ENCODE measurements at regions not wholly inside any gene's neighbourhood (a gene's known extent, or its start where the extent isn't known, plus 50 kb on each side); places are given as distances from the start of the nearest gene placed in this dataset.

GRCh38 chrX:149114001-149114400 is 391.1 kb downstream of the IDS start:
- intact Hi-C loops (cut with DNase I, micrococcal nuclease) = no loop called here
- ATAC-seq (ENCODE audit: poor library complexity) (no peak), DNase-seq (no peak)
- no peaks in the 10 kb centered on the region for H3K36me3 Mint-ChIP-seq (ENCODE audit: low read depth)
- Histone ChIP-seq H3K27me3 (ENCODE audit: control insufficient read depth in 1 of 2, insufficient read depth in 2 of 2, low read length in 2 of 2) (no peaks in the 10 kb centered on the region), H3K4me3 (ENCODE audit: low read length) (no peak overlapping the region), H3K27ac (ENCODE audit: low read depth in 1 of 2, low read length in 2 of 2) (no peak overlapping the region), H3K9me3 (ENCODE audit: control insufficient read depth in 1 of 2, insufficient read depth in 1 of 2, low read length in 2 of 2) (no peaks in the 10 kb centered on the region), H3K4me1 (ENCODE audit: insufficient read depth, low read length) (no peaks in the 10 kb centered on the region), H3K36me3 (ENCODE audit: insufficient read depth, low read length) (no peaks in the 10 kb centered on the region)
- peaks cover 2% of the 10 kb centered on the region for H3K9me3 Mint-ChIP-seq
- ChIA-PET POLR2A (no interaction called here), CTCF (no interaction called here)
- no peak for TF ChIP-seq CTCF (IDR thresholded peaks at IDR 0.05)
- H3K4me1 Mint-ChIP-seq (ENCODE audit: low read depth) = no peaks in the 10 kb centered on the region
- no peak overlapping the region for H3K4me3 Mint-ChIP-seq
- no peaks in the 10 kb centered on the region for H3K27me3 Mint-ChIP-seq
- H3K27ac Mint-ChIP-seq = no peak overlapping the region

DNA sequence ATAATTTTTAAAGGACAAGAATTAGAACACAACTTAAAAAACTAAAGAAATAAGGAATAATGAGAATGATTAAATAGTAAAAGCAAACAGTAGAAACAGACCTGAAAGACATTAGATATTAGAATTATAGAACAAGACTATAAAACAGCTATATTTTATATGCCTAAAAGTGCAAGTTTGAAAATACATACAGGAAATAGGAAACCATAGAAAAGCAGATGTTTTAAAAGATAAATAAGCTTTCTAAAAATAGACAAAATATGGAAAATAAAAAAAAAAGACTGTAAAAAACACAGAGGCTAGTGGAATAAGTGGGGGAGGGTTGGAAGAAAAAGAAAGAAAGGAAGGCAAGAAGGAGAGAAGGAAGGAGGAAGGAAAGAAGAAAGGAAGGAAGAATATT is 407.3 kb downstream of the IDS start:
- H3K27me3 ChIP-seq (ENCODE audit: control insufficient read depth in 1 of 2, insufficient read depth in 2 of 2, low read length in 2 of 2) = no peaks in the 10 kb centered on the region
- H3K27ac ChIP-seq (ENCODE audit: low read depth in 1 of 2, low read length in 2 of 2) = no peak overlapping the region
- no peaks in the 10 kb centered on the region for H3K9me3 ChIP-seq (ENCODE audit: control insufficient read depth in 1 of 2, insufficient read depth in 1 of 2, low read length in 2 of 2)
- Mint-ChIP-seq H3K36me3 (ENCODE audit: low read depth) (no peaks in the 10 kb centered on the region), H3K9me3 (no peaks in the 10 kb centered on the region), H3K27me3 (no peaks in the 10 kb centered on the region), H3K4me3 (no peak overlapping the region), H3K27ac (no peak overlapping the region), H3K4me1 (ENCODE audit: low read depth) (no peaks in the 10 kb centered on the region)
- CTCF ChIA-PET = no interaction called here
- POLR2A ChIA-PET = no interaction called here
- no peak for TF ChIP-seq CTCF (IDR thresholded peaks at IDR 0.05)
- DNase-seq (no peak), ATAC-seq (ENCODE audit: poor library complexity) (no peak)
- no peaks in the 10 kb centered on the region for H3K4me1 ChIP-seq (ENCODE audit: insufficient read depth, low read length)
- intact Hi-C loops (cut with DNase I, micrococcal nuclease) = no loop called here
- H3K36me3 ChIP-seq (ENCODE audit: insufficient read depth, low read length) = no peaks in the 10 kb centered on the region
- no peak overlapping the region for H3K4me3 ChIP-seq (ENCODE audit: low read length)

DNA sequence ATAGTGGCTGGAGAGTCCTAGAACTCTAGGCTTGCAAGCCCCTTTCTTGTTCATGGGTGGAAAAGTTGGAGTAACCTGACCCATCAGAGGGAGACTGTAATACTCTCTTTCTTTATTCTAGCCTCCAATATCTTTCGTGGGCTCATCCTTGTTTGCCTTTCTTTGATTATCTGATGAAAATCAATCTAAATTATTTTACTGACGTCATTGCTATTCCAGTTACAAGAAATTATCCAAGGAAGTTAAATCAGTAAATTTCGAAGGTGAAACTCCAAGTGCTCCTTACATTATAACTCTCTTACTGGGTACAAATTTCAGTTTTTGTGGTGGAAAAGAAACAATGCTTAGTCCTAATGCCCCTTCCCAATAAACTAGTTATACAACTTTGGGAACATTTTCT is 412.9 kb downstream of the IDS start:
- no peak overlapping the region for H3K27ac Mint-ChIP-seq
- H3K36me3 Mint-ChIP-seq (ENCODE audit: low read depth) = no peaks in the 10 kb centered on the region
- POLR2A ChIA-PET = no interaction called here
- no peak for DNase-seq
- ATAC-seq (ENCODE audit: poor library complexity) = no peak
- Histone ChIP-seq H3K36me3 (ENCODE audit: insufficient read depth, low read length) (no peaks in the 10 kb centered on the region), H3K4me1 (ENCODE audit: insufficient read depth, low read length) (no peaks in the 10 kb centered on the region), H3K9me3 (ENCODE audit: control insufficient read depth in 1 of 2, insufficient read depth in 1 of 2, low read length in 2 of 2) (no peaks in the 10 kb centered on the region), H3K27ac (ENCODE audit: low read depth in 1 of 2, low read length in 2 of 2) (no peak overlapping the region), H3K27me3 (ENCODE audit: control insufficient read depth in 1 of 2, insufficient read depth in 2 of 2, low read length in 2 of 2) (no peaks in the 10 kb centered on the region), H3K4me3 (ENCODE audit: low read length) (no peak overlapping the region)
- CTCF ChIA-PET = no interaction called here
- TF ChIP-seq CTCF (IDR thresholded peaks at IDR 0.05) = no peak
- intact Hi-C loops (cut with DNase I, micrococcal nuclease) = no loop called here
- no peaks in the 10 kb centered on the region for H3K27me3 Mint-ChIP-seq
- H3K4me1 Mint-ChIP-seq (ENCODE audit: low read depth) = no peaks in the 10 kb centered on the region
- no peak overlapping the region for H3K4me3 Mint-ChIP-seq
- H3K9me3 Mint-ChIP-seq = no peaks in the 10 kb centered on the region
